DND-41 (cell line): ENCODE measurements at regions not wholly inside any gene's neighbourhood (a gene's known extent, or its start where the extent isn't known, plus 50 kb on each side); places are given as distances from the start of the nearest gene placed in this dataset.

Experiments used
- ATAC-seq: fragments of 200-7000 bp; cut with Tn5 transposase; 3 replicates; pipeline ENCODE4 v1.9.1; 2021; ENCODE audit warnings: low read depth; ENCODE audit not compliant: insufficient read depth
- DNase-seq: peaks from one replicate; pipeline ENCODE4 v3.0.0-alpha.2; 2020
- H2AFZ ChIP-seq: 2 replicates; pipeline ENCODE4 v1.6.0; 2012; ENCODE audit warnings: low read depth, low read length
- H3K27ac ChIP-seq: 2 replicates; pipeline ENCODE4 v1.5.1; 2012; ENCODE audit warnings: low read length, inconsistent platforms
- H3K27me3 ChIP-seq: fragments of 200-600 bp; sonication (generic); 2 replicates; pipeline ENCODE4 v1.6.0; 2012; ENCODE audit warnings: low read length, mild to moderate bottlenecking, inconsistent platforms; ENCODE audit not compliant: insufficient read depth, poor library complexity
- H3K36me3 ChIP-seq: 2 replicates; pipeline ENCODE4 v1.5.1; 2012; ENCODE audit warnings: low read length, inconsistent platforms; ENCODE audit not compliant: insufficient read depth
- H3K4me1 ChIP-seq: 2 replicates; pipeline ENCODE4 v1.5.1; 2012; ENCODE audit warnings: mild to moderate bottlenecking, low read length; ENCODE audit not compliant: insufficient read depth
- H3K4me2 ChIP-seq: 2 replicates; pipeline ENCODE4 v1.6.0; 2012; ENCODE audit warnings: mild to moderate bottlenecking, moderate library complexity, low read length, inconsistent platforms; ENCODE audit not compliant: insufficient read depth
- H3K4me3 ChIP-seq, 2 experiments: fragments of 200-600 bp in 1 of 2; shearing (Covaris generic) in 1 of 2; 2 replicates each; pipeline ENCODE4 v1.5.1; 2012 to 2016; ENCODE audit warnings: inconsistent platforms in 2 of 2, low read length in 2 of 2, mild to moderate bottlenecking in 2 of 2, low read depth in 1 of 2, moderate library complexity in 1 of 2
- H3K79me2 ChIP-seq: 2 replicates; pipeline ENCODE4 v1.6.0; 2012; ENCODE audit warnings: low read length, inconsistent platforms; ENCODE audit not compliant: insufficient read depth
- H3K9ac ChIP-seq: 2 replicates; pipeline ENCODE4 v1.6.0; 2012; ENCODE audit warnings: low read depth, mild to moderate bottlenecking, inconsistent platforms, low read length, moderate library complexity
- H3K9me3 ChIP-seq: 2 replicates; pipeline ENCODE4 v1.5.1; 2012; ENCODE audit warnings: low read length, moderate library complexity, mild to moderate bottlenecking, inconsistent platforms; ENCODE audit not compliant: insufficient read depth, severe bottlenecking
- H4K20me1 ChIP-seq: 2 replicates; pipeline ENCODE4 v1.6.0; 2012; ENCODE audit warnings: low read length; ENCODE audit not compliant: insufficient read depth
- CTCF ChIP-seq: IDR thresholded peaks from 2 replicates; pipeline ENCODE4 v1.5.1; 2012; ENCODE audit warnings: borderline replicate concordance, low read length, moderate library complexity, mild to moderate bottlenecking; ENCODE audit not compliant: poor library complexity, severe bottlenecking; ENCODE audit errors: extremely low read depth
- EZH2 ChIP-seq: IDR thresholded peaks from 3 replicates; pipeline ENCODE4 v1.6.1; 2012; ENCODE audit warnings: borderline replicate concordance, low read depth, mild to moderate bottlenecking, moderate library complexity, low read length, inconsistent platforms; ENCODE audit not compliant: severe bottlenecking

GRCh38 chr10:10489076-10489475 is 528.6 kb upstream of the CELF2 start:
- Histone ChIP-seq H3K27ac (no peak overlapping the region), H3K79me2 (no peaks in the 10 kb centered on the region), H2AFZ (no peak overlapping the region), H3K4me1 (no peaks in the 10 kb centered on the region), H3K4me2 (no peak overlapping the region), H3K27me3 (no peaks in the 10 kb centered on the region), H4K20me1 (no peaks in the 10 kb centered on the region), H3K9ac (no peak overlapping the region), H3K9me3 (no peaks in the 10 kb centered on the region), H3K4me3 (no peak overlapping the region), H3K36me3 (no peaks in the 10 kb centered on the region)
- DNase-seq (no peak), ATAC-seq (no peak)
- TF ChIP-seq CTCF (no peak), EZH2 (no peak)

GRCh38 chr10:10489805-10490571 is 527.7 kb upstream of the CELF2 start:
- Histone ChIP-seq H3K9ac (no peak overlapping the region), H3K4me3 (no peak overlapping the region), H3K9me3 (no peaks in the 10 kb centered on the region), H3K4me1 (no peaks in the 10 kb centered on the region), H3K79me2 (no peaks in the 10 kb centered on the region), H3K36me3 (no peaks in the 10 kb centered on the region), H2AFZ (no peak overlapping the region), H3K27ac (no peak overlapping the region), H3K27me3 (no peaks in the 10 kb centered on the region), H3K4me2 (no peak overlapping the region), H4K20me1 (no peaks in the 10 kb centered on the region)
- DNase-seq (no peak), ATAC-seq (no peak)
- TF ChIP-seq EZH2 (no peak), CTCF (no peak)

DNA sequence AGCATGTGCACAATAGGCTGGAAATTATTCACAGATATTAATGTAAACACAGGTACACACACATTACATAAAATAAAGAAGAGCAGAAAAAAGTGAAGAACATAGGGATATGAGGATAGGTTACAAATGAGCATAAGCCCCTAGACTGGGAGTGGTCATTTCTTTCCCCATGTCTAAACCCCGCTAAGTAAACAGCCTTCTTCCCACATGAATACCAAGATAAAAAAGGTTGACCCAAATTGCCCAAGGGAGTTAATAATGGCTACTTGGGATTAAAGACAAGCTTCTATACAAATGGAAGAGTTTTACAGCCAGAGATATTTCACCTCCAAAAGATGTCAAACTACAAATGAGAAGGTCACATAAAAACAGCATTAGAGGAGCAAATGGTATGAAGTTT is 527.1 kb upstream of the CELF2 start:
- Histone ChIP-seq H3K9ac (no peak overlapping the region), H2AFZ (no peak overlapping the region), H3K79me2 (no peaks in the 10 kb centered on the region), H3K9me3 (no peaks in the 10 kb centered on the region), H3K4me2 (no peak overlapping the region), H3K27ac (no peak overlapping the region), H3K4me1 (no peaks in the 10 kb centered on the region), H3K4me3 (no peak overlapping the region), H4K20me1 (no peaks in the 10 kb centered on the region), H3K27me3 (no peaks in the 10 kb centered on the region), H3K36me3 (no peaks in the 10 kb centered on the region)
- DNase-seq (no peak), ATAC-seq (no peak)
- no peak for TF ChIP-seq EZH2
- no peak for TF ChIP-seq CTCF

DNA sequence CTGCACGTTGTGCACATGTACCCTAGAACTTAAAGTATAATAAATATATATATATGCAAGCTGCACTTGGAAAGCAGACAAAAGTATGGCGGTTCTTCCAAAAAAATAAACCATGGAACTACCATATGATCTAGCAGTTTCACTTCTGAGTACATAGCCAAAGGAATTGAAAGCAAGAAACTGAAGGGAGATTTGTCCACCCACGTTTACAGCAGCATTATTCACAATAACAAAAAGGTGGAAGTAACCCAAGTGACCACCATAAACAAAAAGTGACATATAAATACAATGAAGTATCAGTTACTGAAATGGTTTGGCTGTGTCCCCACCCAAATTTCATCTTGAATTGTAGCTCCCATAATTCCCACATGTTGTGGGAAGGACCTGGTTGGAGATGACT is 525.3 kb upstream of the CELF2 start:
- Histone ChIP-seq H3K27me3 (no peaks in the 10 kb centered on the region), H3K79me2 (no peaks in the 10 kb centered on the region), H3K9ac (no peak overlapping the region), H3K36me3 (no peaks in the 10 kb centered on the region), H3K27ac (no peak overlapping the region), H3K4me1 (no peaks in the 10 kb centered on the region), H3K4me3 (no peak overlapping the region), H2AFZ (no peak overlapping the region), H3K9me3 (no peaks in the 10 kb centered on the region), H4K20me1 (no peaks in the 10 kb centered on the region), H3K4me2 (no peak overlapping the region)
- DNase-seq, result no peak
- TF ChIP-seq EZH2 (no peak), CTCF (no peak)
- ATAC-seq, result no peak
